ENCODE measurements at regions not wholly inside any gene's neighbourhood (a gene's known extent, or its start where the extent isn't known, plus 50 kb on each side); places are given as distances from the start of the nearest gene placed in this dataset.
A peak's percentile ranks its signal among the peaks of the same experiment; 100 is the strongest.

DNA sequence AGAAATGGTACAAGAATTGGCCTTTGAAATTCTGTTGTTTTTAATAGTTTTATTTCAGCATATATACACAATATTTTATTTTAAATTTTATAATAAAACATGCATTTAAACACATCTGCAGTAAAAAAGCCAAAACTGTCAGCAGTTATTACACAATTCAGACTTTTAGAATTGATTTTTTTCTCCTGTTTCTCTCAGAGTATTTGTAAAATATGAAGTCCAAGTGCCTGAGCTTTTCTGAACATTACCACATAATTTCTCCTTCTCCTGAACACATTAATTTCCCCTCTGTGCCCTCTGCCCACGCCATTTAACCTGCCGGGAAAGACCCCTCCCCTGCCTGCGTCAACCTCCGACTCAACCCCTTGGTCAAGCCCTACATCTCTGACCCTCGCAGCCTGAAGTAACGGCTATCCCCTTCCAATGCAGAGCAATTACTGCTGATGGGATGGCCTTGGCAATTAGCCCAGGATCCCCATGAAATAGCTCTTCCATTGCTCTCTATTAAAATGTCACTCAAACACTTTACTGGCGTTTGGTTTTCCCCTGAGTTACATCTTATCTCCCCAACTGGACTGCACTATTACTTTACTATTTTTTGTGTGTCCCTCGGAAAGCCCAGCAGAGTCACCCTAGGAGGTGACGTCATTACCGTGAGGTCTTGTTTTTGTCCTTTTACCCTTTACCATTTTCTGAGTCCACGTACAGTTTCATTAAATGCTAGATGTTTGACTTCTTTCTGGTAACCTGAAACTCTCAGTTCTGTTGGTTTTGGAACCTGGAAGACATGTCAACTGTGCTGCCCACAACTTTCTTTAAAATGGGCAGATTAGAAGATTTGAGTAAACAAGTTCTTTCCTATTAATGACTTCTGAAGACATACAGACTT, 146.7 kb upstream of the TAB2 start (continued):
- TF ChIP-seq, protein P1, sequence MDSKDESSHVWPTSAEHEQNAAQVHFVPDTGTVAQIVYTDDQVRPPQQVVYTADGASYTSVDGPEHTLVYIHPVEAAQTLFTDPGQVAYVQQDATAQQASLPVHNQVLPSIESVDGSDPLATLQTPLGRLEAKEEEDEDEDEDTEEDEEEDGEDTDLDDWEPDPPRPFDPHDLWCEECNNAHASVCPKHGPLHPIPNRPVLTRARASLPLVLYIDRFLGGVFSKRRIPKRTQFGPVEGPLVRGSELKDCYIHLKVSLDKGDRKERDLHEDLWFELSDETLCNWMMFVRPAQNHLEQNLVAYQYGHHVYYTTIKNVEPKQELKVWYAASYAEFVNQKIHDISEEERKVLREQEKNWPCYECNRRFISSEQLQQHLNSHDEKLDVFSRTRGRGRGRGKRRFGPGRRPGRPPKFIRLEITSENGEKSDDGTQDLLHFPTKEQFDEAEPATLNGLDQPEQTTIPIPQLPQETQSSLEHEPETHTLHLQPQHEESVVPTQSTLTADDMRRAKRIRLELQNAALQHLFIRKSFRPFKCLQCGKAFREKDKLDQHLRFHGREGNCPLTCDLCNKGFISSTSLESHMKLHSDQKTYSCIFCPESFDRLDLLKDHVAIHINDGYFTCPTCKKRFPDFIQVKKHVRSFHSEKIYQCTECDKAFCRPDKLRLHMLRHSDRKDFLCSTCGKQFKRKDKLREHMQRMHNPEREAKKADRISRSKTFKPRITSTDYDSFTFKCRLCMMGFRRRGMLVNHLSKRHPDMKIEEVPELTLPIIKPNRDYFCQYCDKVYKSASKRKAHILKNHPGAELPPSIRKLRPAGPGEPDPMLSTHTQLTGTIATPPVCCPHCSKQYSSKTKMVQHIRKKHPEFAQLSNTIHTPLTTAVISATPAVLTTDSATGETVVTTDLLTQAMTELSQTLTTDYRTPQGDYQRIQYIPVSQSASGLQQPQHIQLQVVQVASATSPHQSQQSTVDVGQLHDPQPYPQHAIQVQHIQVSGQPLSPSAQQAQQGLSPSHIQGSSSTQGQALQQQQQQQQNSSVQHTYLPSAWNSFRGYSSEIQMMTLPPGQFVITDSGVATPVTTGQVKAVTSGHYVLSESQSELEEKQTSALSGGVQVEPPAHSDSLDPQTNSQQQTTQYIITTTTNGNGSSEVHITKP (IDR thresholded peaks at IDR 0.05; ENCODE audit: partially characterized antibody), result peak; percentile 71
- no peak for TF ChIP-seq CBX2 (IDR thresholded peaks at IDR 0.05; ENCODE audit: insufficient read depth, low read length, poor library complexity, severe bottlenecking)
- TF ChIP-seq ZNF384 (IDR thresholded peaks at IDR 0.05; ENCODE audit: low read depth, low read length), result peak; percentile 80
- TF ChIP-seq, protein P2, sequence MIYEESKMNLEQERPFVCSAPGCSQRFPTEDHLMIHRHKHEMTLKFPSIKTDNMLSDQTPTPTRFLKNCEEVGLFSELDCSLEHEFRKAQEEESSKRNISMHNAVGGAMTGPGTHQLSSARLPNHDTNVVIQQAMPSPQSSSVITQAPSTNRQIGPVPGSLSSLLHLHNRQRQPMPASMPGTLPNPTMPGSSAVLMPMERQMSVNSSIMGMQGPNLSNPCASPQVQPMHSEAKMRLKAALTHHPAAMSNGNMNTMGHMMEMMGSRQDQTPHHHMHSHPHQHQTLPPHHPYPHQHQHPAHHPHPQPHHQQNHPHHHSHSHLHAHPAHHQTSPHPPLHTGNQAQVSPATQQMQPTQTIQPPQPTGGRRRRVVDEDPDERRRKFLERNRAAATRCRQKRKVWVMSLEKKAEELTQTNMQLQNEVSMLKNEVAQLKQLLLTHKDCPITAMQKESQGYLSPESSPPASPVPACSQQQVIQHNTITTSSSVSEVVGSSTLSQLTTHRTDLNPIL (CRISPR knock-in tag; IDR thresholded peaks at IDR 0.05), result peak; percentile 72; the same call in 1 of the 2 replicates
- 0 out of 2 replicates have a peak, but pooled peaks have one; percentile 9 for TF ChIP-seq CTBP1 (IDR thresholded peaks at IDR 0.05; ENCODE audit: borderline replicate concordance)
- no peak for TF ChIP-seq MCM7 (IDR thresholded peaks at IDR 0.05)
- TF ChIP-seq, protein P3, sequence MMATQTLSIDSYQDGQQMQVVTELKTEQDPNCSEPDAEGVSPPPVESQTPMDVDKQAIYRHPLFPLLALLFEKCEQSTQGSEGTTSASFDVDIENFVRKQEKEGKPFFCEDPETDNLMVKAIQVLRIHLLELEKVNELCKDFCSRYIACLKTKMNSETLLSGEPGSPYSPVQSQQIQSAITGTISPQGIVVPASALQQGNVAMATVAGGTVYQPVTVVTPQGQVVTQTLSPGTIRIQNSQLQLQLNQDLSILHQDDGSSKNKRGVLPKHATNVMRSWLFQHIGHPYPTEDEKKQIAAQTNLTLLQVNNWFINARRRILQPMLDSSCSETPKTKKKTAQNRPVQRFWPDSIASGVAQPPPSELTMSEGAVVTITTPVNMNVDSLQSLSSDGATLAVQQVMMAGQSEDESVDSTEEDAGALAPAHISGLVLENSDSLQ (IDR thresholded peaks at IDR 0.05), result peak; percentile 93
- TF ChIP-seq ATF1 (CRISPR knock-in tag; IDR thresholded peaks at IDR 0.05), result no peak
- TF ChIP-seq ATF1 (tag; IDR thresholded peaks at IDR 0.05), result peak; percentile 94
- no peak for TF ChIP-seq CBX1 (IDR thresholded peaks at IDR 0.05; ENCODE audit: low read depth)
- peak; percentile 27; the same call in 1 of the 2 replicates for TF ChIP-seq ESRRA (IDR thresholded peaks at IDR 0.05; ENCODE audit: borderline replicate concordance, low read depth)
- no peak for TF ChIP-seq ZNF121 (CRISPR knock-in tag; conservative IDR thresholded peaks at IDR 0.05)
- TF ChIP-seq, protein P4, sequence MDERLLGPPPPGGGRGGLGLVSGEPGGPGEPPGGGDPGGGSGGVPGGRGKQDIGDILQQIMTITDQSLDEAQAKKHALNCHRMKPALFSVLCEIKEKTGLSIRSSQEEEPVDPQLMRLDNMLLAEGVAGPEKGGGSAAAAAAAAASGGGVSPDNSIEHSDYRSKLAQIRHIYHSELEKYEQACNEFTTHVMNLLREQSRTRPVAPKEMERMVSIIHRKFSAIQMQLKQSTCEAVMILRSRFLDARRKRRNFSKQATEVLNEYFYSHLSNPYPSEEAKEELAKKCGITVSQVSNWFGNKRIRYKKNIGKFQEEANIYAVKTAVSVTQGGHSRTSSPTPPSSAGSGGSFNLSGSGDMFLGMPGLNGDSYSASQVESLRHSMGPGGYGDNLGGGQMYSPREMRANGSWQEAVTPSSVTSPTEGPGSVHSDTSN (CRISPR knock-in tag; IDR thresholded peaks at IDR 0.05; ENCODE audit: low read depth), result no peak
- TF ChIP-seq, protein P4 (tag; conservative IDR thresholded peaks at IDR 0.05; ENCODE audit: low read depth), result peak; percentile 91
- TF ChIP-seq DPF2 (IDR thresholded peaks at IDR 0.05), result peak; percentile 74; the same call in 1 of the 2 replicates
- TF ChIP-seq, protein P5, sequence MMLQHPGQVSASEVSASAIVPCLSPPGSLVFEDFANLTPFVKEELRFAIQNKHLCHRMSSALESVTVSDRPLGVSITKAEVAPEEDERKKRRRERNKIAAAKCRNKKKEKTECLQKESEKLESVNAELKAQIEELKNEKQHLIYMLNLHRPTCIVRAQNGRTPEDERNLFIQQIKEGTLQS (IDR thresholded peaks at IDR 0.05), result peak; percentile 100
- TF ChIP-seq, protein P5 (CRISPR knock-in tag; conservative IDR thresholded peaks at IDR 0.05), result 0 out of 2 replicates have a peak, but pooled peaks have one; percentile 52
- peak; percentile 77 for TF ChIP-seq MEIS2 (IDR thresholded peaks at IDR 0.05; ENCODE audit: partially characterized antibody)
- TF ChIP-seq SMARCA4 (IDR thresholded peaks at IDR 0.05), result peak; percentile 67; the same call in 1 of the 2 replicates
